Transverse colon (tissue), 4 donors: ENCODE measurements at regions not wholly inside any gene's neighbourhood (a gene's known extent, or its start where the extent isn't known, plus 50 kb on each side); places are given as distances from the start of the nearest gene placed in this dataset.

Experiments used
- CTCF ChIP-seq, 5 experiments: fragments of 200-600 bp in 3 of 5; fragments of 450-650 bp in 2 of 5; sonication (generic) in 3 of 5; IDR thresholded peaks; 1 replicate in 2 of 5; 2 replicates in 3 of 5; pipeline ENCODE4 v1.5.1; 2016 to 2017; ENCODE audit warnings: antibody characterized with exemption in 5 of 5, inconsistent platforms in 3 of 5, mild to moderate bottlenecking in 2 of 5, moderate library complexity in 1 of 5
- POLR2A ChIP-seq: fragments of 450-650 bp; IDR thresholded peaks from one replicate; pipeline ENCODE4 v1.6.1; 2016; ENCODE audit warnings: antibody characterized with exemption, mild to moderate bottlenecking, moderate library complexity
- POLR2AphosphoS5 ChIP-seq, 3 donors: sonication (generic); formaldehyde crosslinking; IDR thresholded peaks; one replicate each; pipeline ENCODE4 v1.6.1; 2016; ENCODE audit warnings: antibody characterized with exemption in 3 of 3

DNA sequence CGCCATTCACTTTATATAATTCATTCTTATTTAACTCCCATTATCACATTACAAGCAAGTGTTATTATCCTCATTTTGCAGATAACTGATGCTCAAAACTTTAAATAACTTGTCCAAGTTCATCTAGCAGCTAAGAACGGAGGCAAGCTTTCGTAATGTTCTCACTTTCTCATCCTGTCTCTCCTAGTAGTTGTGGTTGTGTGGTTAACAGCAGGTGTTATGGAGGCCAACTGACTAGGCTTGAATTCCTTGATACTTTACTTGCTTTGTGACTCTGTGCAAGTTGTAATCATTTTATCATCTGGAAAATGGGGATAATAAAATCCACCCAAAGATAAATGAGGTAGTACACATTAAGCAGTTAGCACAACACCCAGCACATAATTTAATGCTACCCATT, 109.9 kb upstream of the PTPN13 start:
- TF ChIP-seq CTCF (IDR thresholded peaks at IDR 0.05) (no peak), POLR2A (no peak), POLR2AphosphoS5 (IDR thresholded peaks at IDR 0.05) (no peak)
